ENCODE measurements at regions not wholly inside any gene's neighbourhood (a gene's known extent, or its start where the extent isn't known, plus 50 kb on each side); places are given as distances from the start of the nearest gene placed in this dataset.

- TF ChIP-seq CTCF (IDR thresholded peaks at IDR 0.05) (no peak), POLR2AphosphoS5 (IDR thresholded peaks at IDR 0.05) (no peak), EP300 (IDR thresholded peaks at IDR 0.05) (no peak)
These were observed 261.2 kb downstream of the ADRA2A start for GRCh38 chr10:111338035-111338434.
